ENCODE measurements at regions not wholly inside any gene's neighbourhood (a gene's known extent, or its start where the extent isn't known, plus 50 kb on each side); places are given as distances from the start of the nearest gene placed in this dataset.

DNA sequence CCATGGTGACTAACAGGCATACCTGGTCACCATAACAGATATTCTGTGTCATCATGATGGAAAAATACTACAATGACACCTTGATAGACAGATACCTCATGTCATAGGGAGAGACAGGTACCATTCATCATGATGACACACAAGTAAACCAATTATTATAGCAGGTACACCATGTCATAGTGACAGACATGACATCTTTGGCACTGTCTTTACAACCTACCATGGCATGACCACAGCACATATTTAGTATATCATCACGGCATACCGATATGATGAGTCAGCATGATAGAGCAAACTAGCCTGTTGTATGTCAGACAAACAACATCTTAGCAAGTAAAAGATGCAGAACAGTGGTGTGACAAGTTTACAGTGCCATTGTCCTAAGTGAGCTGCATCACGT is 101.3 kb upstream of the KLHL29 start (continued):
- TF ChIP-seq, protein P1, sequence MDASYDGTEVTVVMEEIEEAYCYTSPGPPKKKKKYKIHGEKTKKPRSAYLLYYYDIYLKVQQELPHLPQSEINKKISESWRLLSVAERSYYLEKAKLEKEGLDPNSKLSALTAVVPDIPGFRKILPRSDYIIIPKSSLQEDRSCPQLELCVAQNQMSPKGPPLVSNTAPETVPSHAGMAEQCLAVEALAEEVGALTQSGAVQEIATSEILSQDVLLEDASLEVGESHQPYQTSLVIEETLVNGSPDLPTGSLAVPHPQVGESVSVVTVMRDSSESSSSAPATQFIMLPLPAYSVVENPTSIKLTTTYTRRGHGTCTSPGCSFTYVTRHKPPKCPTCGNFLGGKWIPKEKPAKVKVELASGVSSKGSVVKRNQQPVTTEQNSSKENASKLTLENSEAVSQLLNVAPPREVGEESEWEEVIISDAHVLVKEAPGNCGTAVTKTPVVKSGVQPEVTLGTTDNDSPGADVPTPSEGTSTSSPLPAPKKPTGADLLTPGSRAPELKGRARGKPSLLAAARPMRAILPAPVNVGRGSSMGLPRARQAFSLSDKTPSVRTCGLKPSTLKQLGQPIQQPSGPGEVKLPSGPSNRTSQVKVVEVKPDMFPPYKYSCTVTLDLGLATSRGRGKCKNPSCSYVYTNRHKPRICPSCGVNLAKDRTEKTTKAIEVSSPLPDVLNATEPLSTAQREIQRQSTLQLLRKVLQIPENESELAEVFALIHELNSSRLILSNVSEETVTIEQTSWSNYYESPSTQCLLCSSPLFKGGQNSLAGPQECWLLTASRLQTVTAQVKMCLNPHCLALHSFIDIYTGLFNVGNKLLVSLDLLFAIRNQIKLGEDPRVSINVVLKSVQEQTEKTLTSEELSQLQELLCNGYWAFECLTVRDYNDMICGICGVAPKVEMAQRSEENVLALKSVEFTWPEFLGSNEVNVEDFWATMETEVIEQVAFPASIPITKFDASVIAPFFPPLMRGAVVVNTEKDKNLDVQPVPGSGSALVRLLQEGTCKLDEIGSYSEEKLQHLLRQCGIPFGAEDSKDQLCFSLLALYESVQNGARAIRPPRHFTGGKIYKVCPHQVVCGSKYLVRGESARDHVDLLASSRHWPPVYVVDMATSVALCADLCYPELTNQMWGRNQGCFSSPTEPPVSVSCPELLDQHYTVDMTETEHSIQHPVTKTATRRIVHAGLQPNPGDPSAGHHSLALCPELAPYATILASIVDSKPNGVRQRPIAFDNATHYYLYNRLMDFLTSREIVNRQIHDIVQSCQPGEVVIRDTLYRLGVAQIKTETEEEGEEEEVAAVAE (CRISPR knock-in tag; IDR thresholded peaks at IDR 0.05; ENCODE audit: borderline replicate concordance) = no peak
- no peak for TF ChIP-seq ZNF337 (CRISPR knock-in tag; IDR thresholded peaks at IDR 0.05; ENCODE audit: borderline replicate concordance, low read depth)
- peak; percentile 84 for TF ChIP-seq CREB1 (IDR thresholded peaks at IDR 0.05)
- TF ChIP-seq CREB1 (CRISPR knock-in tag; IDR thresholded peaks at IDR 0.05) = no peak
- no peak for TF ChIP-seq CBFB (CRISPR knock-in tag; IDR thresholded peaks at IDR 0.05)
- no peak for TF ChIP-seq NCOA1 (CRISPR knock-in tag; IDR thresholded peaks at IDR 0.05)
- no peak for TF ChIP-seq ASH2L (IDR thresholded peaks at IDR 0.05; ENCODE audit: insufficient read length, low read depth, low read length)
- TF ChIP-seq RBAK (CRISPR knock-in tag; IDR thresholded peaks at IDR 0.05) = no peak

DNA sequence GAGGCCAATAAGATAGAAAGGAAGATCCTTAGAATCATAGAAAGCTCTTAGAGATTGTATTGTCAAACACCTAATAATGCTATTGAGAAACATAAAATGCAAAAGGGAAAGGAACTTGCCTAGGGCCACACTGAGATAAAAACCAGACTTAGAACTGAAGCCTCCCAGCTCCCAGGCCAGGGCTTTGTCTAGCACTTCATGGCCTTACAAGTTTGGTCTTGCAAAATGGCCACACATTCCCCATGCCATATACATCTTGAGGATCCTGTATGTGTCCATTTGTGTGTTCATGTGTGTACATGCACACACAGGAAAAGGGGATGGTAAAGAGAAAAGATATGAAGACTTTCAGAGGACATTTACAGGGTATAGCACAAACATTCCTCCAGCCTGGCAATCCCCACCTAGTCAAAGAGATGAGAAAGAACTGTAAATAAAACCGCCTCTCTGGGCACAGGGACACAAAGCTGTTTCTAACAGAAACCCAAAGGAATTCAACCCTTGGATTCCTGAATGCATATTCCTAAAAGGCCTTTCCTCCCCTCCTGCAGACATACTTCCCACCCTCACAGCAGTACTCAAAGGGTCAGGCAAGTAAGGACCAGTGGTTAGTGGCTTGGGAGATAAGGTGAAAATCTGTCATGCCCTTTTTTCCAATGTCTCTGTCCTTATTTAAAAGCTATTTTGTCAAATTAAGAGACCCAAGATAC is 99.7 kb upstream of the KLHL29 start:
- ChIA-PET POLR2A (no interaction called here), CTCF (ENCODE audit: low intra/inter-chr PET ratio, low total read pairs) (no interaction called here)
- in situ Hi-C loops (cut with HindIII; ENCODE audit: extremely low pct_ligation_motif_present, low pct_unique_long_range_greater_than_20kb) = no loop called here
- no peaks in the 10 kb centered on the region for H3K36me3 ChIP-seq (replicated peaks in 1 of 2; ENCODE audit: control insufficient read depth in 1 of 2, insufficient read depth in 2 of 2, low read length in 2 of 2)
- no peak for FAIRE-seq
- intact Hi-C loops (cut with micrococcal nuclease; ENCODE audit: unreplicated experiment) = no loop called here
- no peaks in the 10 kb centered on the region for H3K4me1 ChIP-seq (ENCODE audit: insufficient read depth, low read length)
- no peak for DNase-seq (ENCODE audit: low spot score)
- H3K9ac ChIP-seq (ENCODE audit: insufficient read depth, low read depth, low read length) = no peak overlapping the region
- no TSS peak for BruUV-seq (replicated peaks)
- ATAC-seq = no peak
- H3K4me2 ChIP-seq (ENCODE audit: low read depth, low read length) = no peak overlapping the region
- no peaks in the 10 kb centered on the region for H4K20me1 ChIP-seq (ENCODE audit: insufficient read depth, low read length)
- H3K27me3 ChIP-seq (ENCODE audit: control insufficient read depth in 1 of 2, insufficient read depth in 2 of 2, low read length in 2 of 2) = no peaks in the 10 kb centered on the region
- H3K4me3 ChIP-seq (replicated peaks in 1 of 3; ENCODE audit: insufficient read depth in 1 of 3, low read depth in 2 of 3, low read length in 3 of 3) = no peak overlapping the region
- no peak overlapping the region for H2AFZ ChIP-seq (ENCODE audit: low read length)
- H3K9me3 ChIP-seq (ENCODE audit: low read length) = no peaks in the 10 kb centered on the region
- no peak overlapping the region for H3K27ac ChIP-seq (ENCODE audit: extremely low read length, insufficient read depth, low read length)
- H3K79me2 ChIP-seq (ENCODE audit: insufficient read depth, low read length) = no peaks in the 10 kb centered on the region
- WGBS (ENCODE audit: low lambda C conversion rate) = 29% methylated on average over 1 of the region's 1 CpG
- no peak for TF ChIP-seq ZNF607 (CRISPR knock-in tag; IDR thresholded peaks at IDR 0.05; ENCODE audit: borderline replicate concordance)
- no peak for TF ChIP-seq RFXAP (CRISPR knock-in tag; IDR thresholded peaks at IDR 0.05; ENCODE audit: borderline replicate concordance)
- TF ChIP-seq HOXA9 (CRISPR knock-in tag; IDR thresholded peaks at IDR 0.05; ENCODE audit: borderline replicate concordance) = no peak
- TF ChIP-seq, protein P2, sequence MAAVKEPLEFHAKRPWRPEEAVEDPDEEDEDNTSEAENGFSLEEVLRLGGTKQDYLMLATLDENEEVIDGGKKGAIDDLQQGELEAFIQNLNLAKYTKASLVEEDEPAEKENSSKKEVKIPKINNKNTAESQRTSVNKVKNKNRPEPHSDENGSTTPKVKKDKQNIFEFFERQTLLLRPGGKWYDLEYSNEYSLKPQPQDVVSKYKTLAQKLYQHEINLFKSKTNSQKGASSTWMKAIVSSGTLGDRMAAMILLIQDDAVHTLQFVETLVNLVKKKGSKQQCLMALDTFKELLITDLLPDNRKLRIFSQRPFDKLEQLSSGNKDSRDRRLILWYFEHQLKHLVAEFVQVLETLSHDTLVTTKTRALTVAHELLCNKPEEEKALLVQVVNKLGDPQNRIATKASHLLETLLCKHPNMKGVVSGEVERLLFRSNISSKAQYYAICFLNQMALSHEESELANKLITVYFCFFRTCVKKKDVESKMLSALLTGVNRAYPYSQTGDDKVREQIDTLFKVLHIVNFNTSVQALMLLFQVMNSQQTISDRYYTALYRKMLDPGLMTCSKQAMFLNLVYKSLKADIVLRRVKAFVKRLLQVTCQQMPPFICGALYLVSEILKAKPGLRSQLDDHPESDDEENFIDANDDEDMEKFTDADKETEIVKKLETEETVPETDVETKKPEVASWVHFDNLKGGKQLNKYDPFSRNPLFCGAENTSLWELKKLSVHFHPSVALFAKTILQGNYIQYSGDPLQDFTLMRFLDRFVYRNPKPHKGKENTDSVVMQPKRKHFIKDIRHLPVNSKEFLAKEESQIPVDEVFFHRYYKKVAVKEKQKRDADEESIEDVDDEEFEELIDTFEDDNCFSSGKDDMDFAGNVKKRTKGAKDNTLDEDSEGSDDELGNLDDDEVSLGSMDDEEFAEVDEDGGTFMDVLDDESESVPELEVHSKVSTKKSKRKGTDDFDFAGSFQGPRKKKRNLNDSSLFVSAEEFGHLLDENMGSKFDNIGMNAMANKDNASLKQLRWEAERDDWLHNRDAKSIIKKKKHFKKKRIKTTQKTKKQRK (IDR thresholded peaks at IDR 0.05; ENCODE audit: low read length) = no peak
- no peak for TF ChIP-seq FIP1L1 (IDR thresholded peaks at IDR 0.05; ENCODE audit: borderline replicate concordance, insufficient read depth, low read depth, low read length)
- TF ChIP-seq NFRKB (IDR thresholded peaks at IDR 0.05) = no peak
- no peak for TF ChIP-seq ZNF296 (CRISPR knock-in tag; conservative IDR thresholded peaks at IDR 0.05)
- TF ChIP-seq ZNF460 (CRISPR knock-in tag; IDR thresholded peaks at IDR 0.05; ENCODE audit: borderline replicate concordance) = no peak
- no peak for TF ChIP-seq ZNF629 (CRISPR knock-in tag; conservative IDR thresholded peaks at IDR 0.05)
- no peak for TF ChIP-seq ZNF547 (CRISPR knock-in tag; IDR thresholded peaks at IDR 0.05)

Data from HepG2 (cell line).